SK-N-SH treated with all-trans-retinoic acid at 6 μM for 48 hours (cell line): ENCODE measurements at regions not wholly inside any gene's neighbourhood (a gene's known extent, or its start where the extent isn't known, plus 50 kb on each side); places are given as distances from the start of the nearest gene placed in this dataset.

Experiments
- ATAC-seq: fragments of 200-7000 bp; cut with Tn5 transposase; 3 replicates; pipeline ENCODE4 v1.9.1; 2020; ENCODE audit warnings: mild to moderate bottlenecking, moderate library complexity
- ARNTL ChIP-seq: fragments of 450-650 bp; formaldehyde crosslinking; IDR thresholded peaks from 2 replicates; pipeline ENCODE4 v1.5.0; 2020; ENCODE audit warnings: low read depth, mild to moderate bottlenecking, moderate library complexity, borderline replicate concordance
- BACH2 ChIP-seq: fragments of 250-450 bp; sonication (Bioruptor Pico); IDR thresholded peaks from 2 replicates; pipeline ENCODE4 v1.9.0; 2021; ENCODE audit warnings: mild to moderate bottlenecking, borderline replicate concordance
- CSDC2 ChIP-seq: fragments of 250-450 bp; sonication (Bioruptor Pico); IDR thresholded peaks from 2 replicates; pipeline ENCODE4 v1.5.0; 2020; ENCODE audit warnings: mild to moderate bottlenecking, moderate library complexity
- ESRRG ChIP-seq: fragments of 250-450 bp; sonication (Bioruptor Pico); IDR thresholded peaks from 2 replicates; pipeline ENCODE4 v1.6.1; 2021; ENCODE audit warnings: mild to moderate bottlenecking
- GLIS3 ChIP-seq: fragments of 250-450 bp; sonication (Bioruptor Pico); IDR thresholded peaks from 2 replicates; pipeline ENCODE4 v1.5.0; 2020; ENCODE audit warnings: mild to moderate bottlenecking, moderate library complexity
- ISL1 ChIP-seq: fragments of 250-450 bp; sonication (Bioruptor Pico); IDR thresholded peaks from 2 replicates; pipeline ENCODE4 v2.1.2; 2022; ENCODE audit warnings: mild to moderate bottlenecking, moderate library complexity
- OSR1 ChIP-seq: fragments of 250-450 bp; sonication (Bioruptor Pico); IDR thresholded peaks from 2 replicates; pipeline ENCODE4 v1.8.0; 2022; ENCODE audit warnings: moderate library complexity, mild to moderate bottlenecking, inconsistent platforms
- RARB ChIP-seq: fragments of 250-450 bp; sonication (Bioruptor Pico); IDR thresholded peaks from 2 replicates; pipeline ENCODE4 v1.8.0; 2021; ENCODE audit warnings: mild to moderate bottlenecking, moderate library complexity
- SNAI2 ChIP-seq: fragments of 250-450 bp; sonication (Bioruptor Pico); IDR thresholded peaks from 2 replicates; pipeline ENCODE4 v1.5.0; 2020; ENCODE audit warnings: mild to moderate bottlenecking, moderate library complexity
- TCF4 ChIP-seq: fragments of 250-450 bp; sonication (Bioruptor Pico); IDR thresholded peaks from 2 replicates; pipeline ENCODE4 v1.8.0; 2021; ENCODE audit warnings: mild to moderate bottlenecking, moderate library complexity, borderline replicate concordance
- TOX ChIP-seq: fragments of 250-450 bp; sonication (Bioruptor Pico); IDR thresholded peaks from 2 replicates; pipeline ENCODE4 v1.8.0; 2021; ENCODE audit warnings: mild to moderate bottlenecking, moderate library complexity, borderline replicate concordance
- ZC3H10 ChIP-seq: fragments of 250-450 bp; sonication (Bioruptor Pico); IDR thresholded peaks from 2 replicates; pipeline ENCODE4 v1.5.1; 2021; ENCODE audit warnings: mild to moderate bottlenecking, moderate library complexity
- ZFP3 ChIP-seq: fragments of 250-450 bp; sonication (Bioruptor Pico); IDR thresholded peaks from 2 replicates; pipeline ENCODE4 v1.5.0; 2020; ENCODE audit warnings: mild to moderate bottlenecking, moderate library complexity
- ZFP30 ChIP-seq: fragments of 450-650 bp; formaldehyde crosslinking; IDR thresholded peaks from 2 replicates; pipeline ENCODE4 v1.5.0; 2022; ENCODE audit warnings: mild to moderate bottlenecking, moderate library complexity
- ZNF565 ChIP-seq: fragments of 450-650 bp; formaldehyde crosslinking; conservative IDR thresholded peaks from 2 replicates; pipeline ENCODE4 v1.5.0; 2020; ENCODE audit warnings: low read depth, mild to moderate bottlenecking, moderate library complexity
- ZNF8 ChIP-seq: fragments of 450-650 bp; formaldehyde crosslinking; IDR thresholded peaks from 2 replicates; pipeline ENCODE4 v1.5.0; 2020; ENCODE audit warnings: mild to moderate bottlenecking, moderate library complexity
- TF ChIP-seq, protein P1 (sequence below): fragments of 250-450 bp; sonication (Bioruptor Pico); IDR thresholded peaks from 2 replicates; pipeline ENCODE4 v1.5.1; 2021; ENCODE audit warnings: mild to moderate bottlenecking, moderate library complexity
- TF ChIP-seq, protein P2 (sequence below): fragments of 250-450 bp; sonication (Bioruptor Pico); IDR thresholded peaks from 2 replicates; pipeline ENCODE4 v1.5.1; 2020; ENCODE audit warnings: low read depth, mild to moderate bottlenecking, moderate library complexity
- TF ChIP-seq, protein P3 (sequence below): fragments of 250-450 bp; sonication (Bioruptor Pico); IDR thresholded peaks from 2 replicates; pipeline ENCODE4 v1.5.0; 2020; ENCODE audit warnings: mild to moderate bottlenecking, moderate library complexity
- TF ChIP-seq, protein P4 (sequence below): fragments of 250-450 bp; sonication (Bioruptor Pico); IDR thresholded peaks from 2 replicates; pipeline ENCODE4 v1.8.0; 2020; ENCODE audit warnings: mild to moderate bottlenecking, moderate library complexity, borderline replicate concordance
- TF ChIP-seq, protein P5 (sequence below): fragments of 250-450 bp; sonication (Bioruptor Pico); IDR thresholded peaks from 2 replicates; pipeline ENCODE4 v1.8.0; 2021; ENCODE audit warnings: low read depth, mild to moderate bottlenecking, moderate library complexity, borderline replicate concordance

DNA sequence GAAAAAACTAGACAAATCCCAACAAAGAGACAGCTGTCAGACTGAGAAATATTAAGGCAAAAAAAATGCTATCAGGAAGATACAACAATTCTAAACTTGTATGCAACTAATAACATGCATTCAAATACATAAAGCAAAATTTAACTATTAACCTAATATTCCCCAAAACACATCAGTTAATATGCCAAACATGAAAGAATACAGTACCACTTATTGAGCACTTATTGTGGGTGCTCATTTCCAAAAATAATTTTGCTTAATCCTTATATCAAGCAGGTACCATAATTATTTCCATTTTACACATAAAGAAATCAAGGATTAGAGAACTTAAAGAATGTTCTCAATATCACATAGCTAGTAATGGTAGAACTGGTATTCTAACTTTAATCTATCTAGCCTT is 67.7 kb upstream of the HMGXB4 start (continued):
- TF ChIP-seq, protein P1, sequence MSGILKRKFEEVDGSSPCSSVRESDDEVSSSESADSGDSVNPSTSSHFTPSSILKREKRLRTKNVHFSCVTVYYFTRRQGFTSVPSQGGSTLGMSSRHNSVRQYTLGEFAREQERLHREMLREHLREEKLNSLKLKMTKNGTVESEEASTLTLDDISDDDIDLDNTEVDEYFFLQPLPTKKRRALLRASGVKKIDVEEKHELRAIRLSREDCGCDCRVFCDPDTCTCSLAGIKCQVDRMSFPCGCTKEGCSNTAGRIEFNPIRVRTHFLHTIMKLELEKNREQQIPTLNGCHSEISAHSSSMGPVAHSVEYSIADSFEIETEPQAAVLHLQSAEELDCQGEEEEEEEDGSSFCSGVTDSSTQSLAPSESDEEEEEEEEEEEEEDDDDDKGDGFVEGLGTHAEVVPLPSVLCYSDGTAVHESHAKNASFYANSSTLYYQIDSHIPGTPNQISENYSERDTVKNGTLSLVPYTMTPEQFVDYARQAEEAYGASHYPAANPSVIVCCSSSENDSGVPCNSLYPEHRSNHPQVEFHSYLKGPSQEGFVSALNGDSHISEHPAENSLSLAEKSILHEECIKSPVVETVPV (CRISPR knock-in tag): no peak
- no peak for TF ChIP-seq BACH2
- TF ChIP-seq OSR1 (CRISPR knock-in tag): no peak

DNA sequence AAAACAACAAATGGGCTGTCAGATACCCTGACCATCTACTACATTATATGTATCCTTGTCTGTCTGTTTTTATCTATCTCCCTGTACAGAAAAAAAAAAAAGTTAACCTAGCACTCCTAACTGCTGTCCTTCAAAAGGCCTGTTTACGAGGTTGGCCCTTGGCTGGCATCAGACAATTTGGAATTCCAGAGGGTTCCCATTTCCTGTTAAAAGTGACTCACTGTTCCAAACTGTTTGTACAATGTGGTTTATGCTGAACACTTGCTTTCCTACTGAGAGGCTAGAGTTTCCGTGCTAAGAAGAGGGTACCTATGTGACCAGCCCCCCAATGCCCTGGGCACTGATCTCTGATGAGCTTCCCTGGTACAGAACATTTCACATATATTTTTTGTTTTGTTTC is 65.9 kb upstream of the HMGXB4 start:
- ATAC-seq: peak; percentile 51
- TF ChIP-seq ARNTL (CRISPR knock-in tag) (no peak), ZNF8 (CRISPR knock-in tag) (no peak), TCF4 (CRISPR knock-in tag) (no peak), ZFP3 (no peak), GLIS3 (CRISPR knock-in tag) (no peak), ZNF565 (CRISPR knock-in tag) (no peak), ZC3H10 (CRISPR knock-in tag) (no peak), ISL1 (no peak), CSDC2 (CRISPR knock-in tag) (no peak), ZFP30 (no peak), RARB (CRISPR knock-in tag) (no peak), SNAI2 (CRISPR knock-in tag) (no peak), ESRRG (CRISPR knock-in tag) (no peak), TOX (no peak)
- TF ChIP-seq, protein P2, sequence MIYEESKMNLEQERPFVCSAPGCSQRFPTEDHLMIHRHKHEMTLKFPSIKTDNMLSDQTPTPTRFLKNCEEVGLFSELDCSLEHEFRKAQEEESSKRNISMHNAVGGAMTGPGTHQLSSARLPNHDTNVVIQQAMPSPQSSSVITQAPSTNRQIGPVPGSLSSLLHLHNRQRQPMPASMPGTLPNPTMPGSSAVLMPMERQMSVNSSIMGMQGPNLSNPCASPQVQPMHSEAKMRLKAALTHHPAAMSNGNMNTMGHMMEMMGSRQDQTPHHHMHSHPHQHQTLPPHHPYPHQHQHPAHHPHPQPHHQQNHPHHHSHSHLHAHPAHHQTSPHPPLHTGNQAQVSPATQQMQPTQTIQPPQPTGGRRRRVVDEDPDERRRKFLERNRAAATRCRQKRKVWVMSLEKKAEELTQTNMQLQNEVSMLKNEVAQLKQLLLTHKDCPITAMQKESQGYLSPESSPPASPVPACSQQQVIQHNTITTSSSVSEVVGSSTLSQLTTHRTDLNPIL: no peak
- TF ChIP-seq, protein P3, sequence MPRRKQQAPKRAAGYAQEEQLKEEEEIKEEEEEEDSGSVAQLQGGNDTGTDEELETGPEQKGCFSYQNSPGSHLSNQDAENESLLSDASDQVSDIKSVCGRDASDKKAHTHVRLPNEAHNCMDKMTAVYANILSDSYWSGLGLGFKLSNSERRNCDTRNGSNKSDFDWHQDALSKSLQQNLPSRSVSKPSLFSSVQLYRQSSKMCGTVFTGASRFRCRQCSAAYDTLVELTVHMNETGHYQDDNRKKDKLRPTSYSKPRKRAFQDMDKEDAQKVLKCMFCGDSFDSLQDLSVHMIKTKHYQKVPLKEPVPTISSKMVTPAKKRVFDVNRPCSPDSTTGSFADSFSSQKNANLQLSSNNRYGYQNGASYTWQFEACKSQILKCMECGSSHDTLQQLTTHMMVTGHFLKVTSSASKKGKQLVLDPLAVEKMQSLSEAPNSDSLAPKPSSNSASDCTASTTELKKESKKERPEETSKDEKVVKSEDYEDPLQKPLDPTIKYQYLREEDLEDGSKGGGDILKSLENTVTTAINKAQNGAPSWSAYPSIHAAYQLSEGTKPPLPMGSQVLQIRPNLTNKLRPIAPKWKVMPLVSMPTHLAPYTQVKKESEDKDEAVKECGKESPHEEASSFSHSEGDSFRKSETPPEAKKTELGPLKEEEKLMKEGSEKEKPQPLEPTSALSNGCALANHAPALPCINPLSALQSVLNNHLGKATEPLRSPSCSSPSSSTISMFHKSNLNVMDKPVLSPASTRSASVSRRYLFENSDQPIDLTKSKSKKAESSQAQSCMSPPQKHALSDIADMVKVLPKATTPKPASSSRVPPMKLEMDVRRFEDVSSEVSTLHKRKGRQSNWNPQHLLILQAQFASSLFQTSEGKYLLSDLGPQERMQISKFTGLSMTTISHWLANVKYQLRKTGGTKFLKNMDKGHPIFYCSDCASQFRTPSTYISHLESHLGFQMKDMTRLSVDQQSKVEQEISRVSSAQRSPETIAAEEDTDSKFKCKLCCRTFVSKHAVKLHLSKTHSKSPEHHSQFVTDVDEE (CRISPR knock-in tag): no peak
- TF ChIP-seq, protein P4, sequence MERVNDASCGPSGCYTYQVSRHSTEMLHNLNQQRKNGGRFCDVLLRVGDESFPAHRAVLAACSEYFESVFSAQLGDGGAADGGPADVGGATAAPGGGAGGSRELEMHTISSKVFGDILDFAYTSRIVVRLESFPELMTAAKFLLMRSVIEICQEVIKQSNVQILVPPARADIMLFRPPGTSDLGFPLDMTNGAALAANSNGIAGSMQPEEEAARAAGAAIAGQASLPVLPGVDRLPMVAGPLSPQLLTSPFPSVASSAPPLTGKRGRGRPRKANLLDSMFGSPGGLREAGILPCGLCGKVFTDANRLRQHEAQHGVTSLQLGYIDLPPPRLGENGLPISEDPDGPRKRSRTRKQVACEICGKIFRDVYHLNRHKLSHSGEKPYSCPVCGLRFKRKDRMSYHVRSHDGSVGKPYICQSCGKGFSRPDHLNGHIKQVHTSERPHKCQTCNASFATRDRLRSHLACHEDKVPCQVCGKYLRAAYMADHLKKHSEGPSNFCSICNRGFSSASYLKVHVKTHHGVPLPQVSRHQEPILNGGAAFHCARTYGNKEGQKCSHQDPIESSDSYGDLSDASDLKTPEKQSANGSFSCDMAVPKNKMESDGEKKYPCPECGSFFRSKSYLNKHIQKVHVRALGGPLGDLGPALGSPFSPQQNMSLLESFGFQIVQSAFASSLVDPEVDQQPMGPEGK (CRISPR knock-in tag): no peak
- TF ChIP-seq, protein P5, sequence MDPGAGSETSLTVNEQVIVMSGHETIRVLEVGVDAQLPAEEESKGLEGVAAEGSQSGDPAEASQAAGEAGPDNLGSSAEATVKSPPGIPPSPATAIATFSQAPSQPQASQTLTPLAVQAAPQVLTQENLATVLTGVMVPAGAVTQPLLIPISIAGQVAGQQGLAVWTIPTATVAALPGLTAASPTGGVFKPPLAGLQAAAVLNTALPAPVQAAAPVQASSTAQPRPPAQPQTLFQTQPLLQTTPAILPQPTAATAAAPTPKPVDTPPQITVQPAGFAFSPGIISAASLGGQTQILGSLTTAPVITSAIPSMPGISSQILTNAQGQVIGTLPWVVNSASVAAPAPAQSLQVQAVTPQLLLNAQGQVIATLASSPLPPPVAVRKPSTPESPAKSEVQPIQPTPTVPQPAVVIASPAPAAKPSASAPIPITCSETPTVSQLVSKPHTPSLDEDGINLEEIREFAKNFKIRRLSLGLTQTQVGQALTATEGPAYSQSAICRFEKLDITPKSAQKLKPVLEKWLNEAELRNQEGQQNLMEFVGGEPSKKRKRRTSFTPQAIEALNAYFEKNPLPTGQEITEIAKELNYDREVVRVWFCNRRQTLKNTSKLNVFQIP (CRISPR knock-in tag): no peak

DNA sequence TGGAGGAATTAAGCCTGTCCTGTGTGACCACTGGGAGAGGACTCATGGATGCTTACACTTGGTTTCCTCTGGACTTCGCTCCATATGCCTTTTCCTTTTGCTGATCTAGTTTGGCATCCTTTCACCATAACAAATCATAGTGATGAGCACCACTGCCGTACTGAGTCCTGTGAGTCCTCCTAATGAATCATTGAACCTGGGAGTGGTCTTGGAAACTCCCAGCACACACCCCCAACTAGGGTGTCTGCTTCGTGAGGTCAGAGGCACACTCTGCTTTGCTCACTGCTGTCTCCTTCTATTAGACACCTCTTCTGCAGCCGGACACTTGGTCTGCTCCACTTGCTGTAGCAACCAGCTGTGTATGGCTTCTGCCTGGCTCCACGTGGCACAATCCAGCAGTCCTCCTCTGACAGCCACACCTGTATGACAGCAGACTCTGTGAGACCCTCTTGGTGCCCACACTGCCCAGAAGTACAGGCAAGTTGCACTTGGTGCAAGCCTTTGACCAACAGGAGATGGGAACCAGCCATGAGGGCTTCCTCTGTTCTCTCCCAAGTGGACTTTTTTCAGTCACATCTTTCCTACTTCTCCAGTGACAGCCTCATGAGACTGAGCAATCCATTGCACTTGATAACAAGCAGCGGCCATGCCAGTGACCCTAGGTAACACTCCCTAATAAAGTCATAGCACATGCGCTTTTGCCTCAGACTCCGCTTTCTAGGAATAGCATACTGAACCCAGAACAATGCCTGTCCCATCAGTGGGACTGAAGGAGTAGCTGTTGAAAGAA is 65.0 kb upstream of the HMGXB4 start:
- no peak for ATAC-seq
- TF ChIP-seq OSR1 (CRISPR knock-in tag) (no peak), CSDC2 (CRISPR knock-in tag) (no peak), ZFP30 (no peak), ISL1 (no peak), RARB (CRISPR knock-in tag) (no peak), BACH2 (no peak), ZFP3 (no peak), TCF4 (CRISPR knock-in tag) (no peak)
- TF ChIP-seq, protein P4 (CRISPR knock-in tag): no peak
- TF ChIP-seq, protein P1 (CRISPR knock-in tag): no peak
- TF ChIP-seq, protein P3 (CRISPR knock-in tag): no peak
